HepG2 (cell line): ENCODE measurements at regions not wholly inside any gene's neighbourhood (a gene's known extent, or its start where the extent isn't known, plus 50 kb on each side); places are given as distances from the start of the nearest gene placed in this dataset.

Experiments used
- ATAC-seq: fragments of 200-7000 bp; cut with Tn5 transposase; 3 replicates; pipeline ENCODE4 v1.9.1; 2020; ENCODE audit warnings: mild to moderate bottlenecking, moderate library complexity
- BruUV-seq: library from RNA; stranded (reverse); fragments of 400-500 nt; replicated peaks from 2 replicates; lab custom pipeline; 2021; lab: Mats Ljungman, UMichigan
- CTCF ChIA-PET: fragments of 300-600 bp; formaldehyde crosslinking; extraction: SDS; loops from one replicate; lab custom pipeline; 2021; ENCODE audit warnings: low total read pairs, inconsistent platforms, low intra/inter-chr PET ratio; lab: Yijun Ruan, JAX
- POLR2A ChIA-PET: fragments of 350-600 bp; sonication (Branson Sonifier 250); formaldehyde crosslinking; loops from one replicate; lab custom pipeline; 2020; ENCODE audit warnings: antibody characterized with exemption, inconsistent platforms; lab: Yijun Ruan, JAX
- DNase-seq: peaks from one replicate; pipeline ENCODE4 v3.0.0-alpha.2; 2015; ENCODE audit warnings: low spot score
- FAIRE-seq: peaks from 3 replicates; lab custom pipeline; 2011; peaks lifted over from hg19 to GRCh38; lab: Jason Lieb, UNC
- H2AFZ ChIP-seq: one replicate; pipeline ENCODE4 v1.6.1; 2011; ENCODE audit warnings: low read length, inconsistent platforms
- H3K27ac ChIP-seq: fragments of 300-600 bp; 3 replicates; pipeline ENCODE4 v1.8.0; 2011; ENCODE audit warnings: mixed run types, mild to moderate bottlenecking, mixed read lengths, low read length, inconsistent platforms; ENCODE audit not compliant: insufficient read depth; ENCODE audit errors: extremely low read length
- H3K27me3 ChIP-seq, 2 experiments: fragments of 200-600 bp in 1 of 2; 2 replicates in 1 of 2; 3 replicates in 1 of 2; pipeline versions ENCODE4 v1.6.0 to v1.8.0; 2011; ENCODE audit warnings: low read length in 2 of 2, mild to moderate bottlenecking in 2 of 2, moderate library complexity in 2 of 2, inconsistent platforms in 1 of 2; ENCODE audit not compliant: insufficient read depth in 2 of 2, control insufficient read depth in 1 of 2
- H3K36me3 ChIP-seq, 2 experiments: fragments of 200-600 bp in 1 of 2; replicated peaks in 1 of 2; 2 replicates in 1 of 2; 3 replicates in 1 of 2; pipeline versions ENCODE4 v1.5.1 to v1.8.0; 2011; ENCODE audit warnings: low read length in 2 of 2, inconsistent platforms in 1 of 2; ENCODE audit not compliant: insufficient read depth in 2 of 2, control insufficient read depth in 1 of 2
- H3K4me1 ChIP-seq: 2 replicates; pipeline ENCODE4 v1.5.1; 2012; ENCODE audit warnings: low read length, inconsistent platforms; ENCODE audit not compliant: insufficient read depth
- H3K4me2 ChIP-seq: 2 replicates; pipeline ENCODE4 v1.6.0; 2011; ENCODE audit warnings: low read depth, low read length, inconsistent platforms
- H3K4me3 ChIP-seq, 3 experiments: fragments of 200-600 bp in 1 of 3; sonication (generic), shearing (Covaris generic) in 1 of 3; replicated peaks in 1 of 3; 2 replicates each; pipeline ENCODE4 v1.5.1; 2011 to 2016; ENCODE audit warnings: low read length in 3 of 3, inconsistent platforms in 2 of 3, low read depth in 2 of 3, mild to moderate bottlenecking in 2 of 3, control low read depth in 1 of 3, mixed read lengths in 1 of 3; ENCODE audit not compliant: insufficient read depth in 1 of 3
- H3K79me2 ChIP-seq: one replicate; pipeline ENCODE4 v1.6.1; 2011; ENCODE audit warnings: low read length, inconsistent platforms; ENCODE audit not compliant: insufficient read depth
- H3K9ac ChIP-seq: 2 replicates; pipeline ENCODE4 v1.6.0; 2011; ENCODE audit warnings: mild to moderate bottlenecking, low read depth, low read length, inconsistent platforms; ENCODE audit not compliant: insufficient read depth
- H3K9me3 ChIP-seq: 2 replicates; pipeline ENCODE4 v1.5.1; 2012; ENCODE audit warnings: mild to moderate bottlenecking, low read length
- H4K20me1 ChIP-seq: 2 replicates; pipeline ENCODE4 v1.6.0; 2011; ENCODE audit warnings: inconsistent platforms, mild to moderate bottlenecking, low read length, moderate library complexity; ENCODE audit not compliant: insufficient read depth
- DNMT3B ChIP-seq: conservative IDR thresholded peaks from 2 replicates; pipeline ENCODE4 v1.6.1; 2016; ENCODE audit warnings: missing biosample characterization, control low read depth
- FOXO4 ChIP-seq: sonication (generic); formaldehyde crosslinking; conservative IDR thresholded peaks from 2 replicates; pipeline ENCODE4 v1.8.1; 2023; ENCODE audit warnings: missing genetic modification reagents
- GATA4 ChIP-seq: sonication (generic); IDR thresholded peaks from 2 replicates; pipeline ENCODE4 v1.6.1; 2016; ENCODE audit warnings: antibody characterized with exemption, low read depth, borderline replicate concordance
- HMG20B ChIP-seq: conservative IDR thresholded peaks from 2 replicates; pipeline ENCODE4 v1.6.1; 2016; ENCODE audit warnings: missing genetic modification reagents, missing compliant biosample characterization
- IKZF4 ChIP-seq: sonication (generic); formaldehyde crosslinking; IDR thresholded peaks from 2 replicates; pipeline ENCODE4 v1.5.1; 2020; ENCODE audit warnings: borderline replicate concordance, mild to moderate bottlenecking, low read depth, missing genetic modification reagents; ENCODE audit errors: not compliant biosample characterization
- MIER2 ChIP-seq: IDR thresholded peaks from 2 replicates; pipeline ENCODE4 v1.6.1; 2016; ENCODE audit warnings: missing biosample characterization, missing genetic modification reagents
- NCOA5 ChIP-seq: sonication (generic); formaldehyde crosslinking; IDR thresholded peaks from 2 replicates; pipeline ENCODE4 v1.4.0; 2020; ENCODE audit warnings: missing genetic modification reagents
- ONECUT2 ChIP-seq: sonication (generic); formaldehyde crosslinking; IDR thresholded peaks from 2 replicates; pipeline ENCODE4 v1.4.0; 2020; ENCODE audit warnings: missing genetic modification reagents
- USF2 ChIP-seq, 2 experiments: sonication (generic) in 1 of 2; formaldehyde crosslinking in 1 of 2; IDR thresholded peaks; 2 replicates each; pipeline versions ENCODE4 v1.5.1 to v1.6.1; 2011 to 2020; ENCODE audit warnings: borderline replicate concordance in 1 of 2, low read depth in 1 of 2, low read length in 1 of 2, mild to moderate bottlenecking in 1 of 2, missing genetic modification reagents in 1 of 2, moderate library complexity in 1 of 2
- ZBTB49 ChIP-seq: sonication (generic); formaldehyde crosslinking; IDR thresholded peaks from 2 replicates; pipeline ENCODE4 v1.4.0; 2020; ENCODE audit warnings: missing genetic modification reagents, borderline replicate concordance
- ZNF441 ChIP-seq: sonication (generic); formaldehyde crosslinking; IDR thresholded peaks from 2 replicates; pipeline ENCODE4 v1.7.0; 2021; ENCODE audit warnings: missing genetic modification reagents, borderline replicate concordance
- ZNF567 ChIP-seq: sonication (generic); formaldehyde crosslinking; IDR thresholded peaks from 2 replicates; pipeline ENCODE4 v1.8.1; 2023; ENCODE audit warnings: mild to moderate bottlenecking, missing genetic modification reagents, borderline replicate concordance
- ZNF660 ChIP-seq: sonication (generic); formaldehyde crosslinking; IDR thresholded peaks from 2 replicates; pipeline ENCODE4 v1.5.1; 2020; ENCODE audit warnings: mild to moderate bottlenecking, low read depth, missing genetic modification reagents, borderline replicate concordance
- ZNF687 ChIP-seq: sonication (generic); formaldehyde crosslinking; IDR thresholded peaks from 2 replicates; pipeline ENCODE4 v1.5.1; 2020; ENCODE audit warnings: mild to moderate bottlenecking, missing genetic modification reagents, moderate library complexity
- ZNF772 ChIP-seq: sonication (generic); formaldehyde crosslinking; IDR thresholded peaks from 2 replicates; pipeline ENCODE4 v1.5.0; 2020; ENCODE audit warnings: mild to moderate bottlenecking, missing genetic modification reagents
- WGBS: methylation state at CpG from one replicate; pipeline ENCODE4 v1.1.6; 2017; ENCODE audit warnings: low lambda C conversion rate; 5-methylcytosine and 5-hydroxymethylcytosine counted together
- in situ Hi-C: cut with HindIII; loops from 2 replicates; pipeline ENCODE4 v1.10.0; 2017; ENCODE audit warnings: low pct_unique_long_range_greater_than_20kb; ENCODE audit not compliant: extremely low pct_ligation_motif_present
- intact Hi-C: fragments of 100-400 bp; cut with micrococcal nuclease; formaldehyde crosslinking; loops from one replicate; pipeline ENCODE4 v1.10.0; 2022; ENCODE audit not compliant: unreplicated experiment

DNA sequence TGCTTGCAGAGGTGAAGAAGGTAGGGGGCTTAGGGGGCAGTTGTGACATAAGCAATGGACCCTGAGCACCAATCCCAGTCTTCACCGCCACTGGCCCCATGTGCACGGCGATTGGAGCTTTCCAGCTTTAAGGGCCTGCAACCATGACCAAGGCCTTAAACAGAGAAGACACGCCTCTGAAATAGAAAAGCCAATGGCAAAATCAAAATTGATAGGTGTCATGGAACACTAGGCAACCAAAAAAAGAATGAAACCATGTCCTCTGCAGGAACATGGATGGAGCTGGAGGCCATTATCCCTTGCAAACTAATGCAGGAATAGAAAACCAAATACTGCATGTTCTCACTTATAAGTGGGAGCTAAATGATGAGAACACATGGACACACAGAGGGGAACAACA, 146.3 kb downstream of the SCARB1 start:
- 36% methylated on average over 4 of the region's 4 CpGs for WGBS
- TF ChIP-seq NCOA5, result no peak
- TF ChIP-seq HMG20B (CRISPR knock-in tag), result no peak
- TF ChIP-seq ZNF567 (CRISPR knock-in tag), result no peak
- TF ChIP-seq ZNF687 (CRISPR knock-in tag), result no peak
- no peak for TF ChIP-seq ZNF441 (CRISPR knock-in tag)
- no peak for TF ChIP-seq IKZF4 (CRISPR knock-in tag)
- no peak for TF ChIP-seq MIER2 (CRISPR knock-in tag)
- TF ChIP-seq DNMT3B (CRISPR knock-in tag), result no peak
- TF ChIP-seq ZNF772 (CRISPR knock-in tag), result no peak
- TF ChIP-seq ONECUT2 (CRISPR knock-in tag), result no peak
- no peak for TF ChIP-seq FOXO4 (CRISPR knock-in tag)
- TF ChIP-seq ZNF660 (CRISPR knock-in tag), result no peak
- no peak for TF ChIP-seq USF2 (IDR thresholded peaks at IDR 0.05; ENCODE audit: low read depth, low read length)
- TF ChIP-seq USF2 (CRISPR knock-in tag; IDR thresholded peaks at IDR 0.05; ENCODE audit: borderline replicate concordance), result no peak
- no peak for TF ChIP-seq GATA4
- no peak for TF ChIP-seq ZBTB49 (CRISPR knock-in tag)

More for the DNA sequence above, 146.3 kb downstream of the SCARB1 start:
- ChIA-PET CTCF (no interaction called here), POLR2A (no interaction called here)
- H3K27me3 ChIP-seq, result peaks cover 3 to 60% of the 10 kb centered on the region in 2 experiments
- H3K9ac ChIP-seq, result no peak overlapping the region
- H3K4me3 ChIP-seq, result no peak overlapping the region
- H3K79me2 ChIP-seq, result no peaks in the 10 kb centered on the region
- no peaks in the 10 kb centered on the region for H3K36me3 ChIP-seq
- FAIRE-seq (no peak), ATAC-seq (no peak), DNase-seq (no peak)
- in situ Hi-C loops (no loop called here), intact Hi-C loops (no loop called here)
- no peaks in the 10 kb centered on the region; the same call in 1 of the 2 replicates for H4K20me1 ChIP-seq
- H3K9me3 ChIP-seq, result no peaks in the 10 kb centered on the region
- no peak overlapping the region for H2AFZ ChIP-seq
- BruUV-seq, result no TSS peak
- no peak overlapping the region for H3K4me2 ChIP-seq
- no peak overlapping the region for H3K27ac ChIP-seq
- H3K4me1 ChIP-seq, result peaks cover 26% of the 10 kb centered on the region
